Fibroblast of lung (primary cell): ENCODE measurements at regions not wholly inside any gene's neighbourhood (a gene's known extent, or its start where the extent isn't known, plus 50 kb on each side); places are given as distances from the start of the nearest gene placed in this dataset.
A peak's percentile ranks its signal among the peaks of the same experiment; 100 is the strongest.

Experiments
- DNase-seq, 2 donors: peaks; one replicate each; pipeline versions ENCODE4 v3.0.0 to v3.0.0-alpha.2; 2010; ENCODE audit warnings: low read depth in 2 of 2
- H2AFZ ChIP-seq: 2 replicates; pipeline ENCODE4 v1.5.1; 2012; ENCODE audit warnings: low read length, control low read depth, inconsistent platforms
- H3K27ac ChIP-seq: 2 replicates; pipeline ENCODE4 v1.5.1; 2011; ENCODE audit warnings: low read length, control low read depth; ENCODE audit not compliant: insufficient read depth
- H3K27me3 ChIP-seq: 2 replicates; pipeline ENCODE4 v1.5.1; 2011; ENCODE audit warnings: mild to moderate bottlenecking, low read length; ENCODE audit not compliant: control insufficient read depth, insufficient read depth
- H3K36me3 ChIP-seq: 2 replicates; pipeline ENCODE4 v1.5.1; 2011; ENCODE audit warnings: low read length; ENCODE audit not compliant: control insufficient read depth, insufficient read depth
- H3K4me1 ChIP-seq: 2 replicates; pipeline ENCODE4 v1.5.1; 2011; ENCODE audit warnings: low read length; ENCODE audit not compliant: control insufficient read depth, insufficient read depth; ENCODE audit errors: extremely low read depth
- H3K4me2 ChIP-seq: 2 replicates; pipeline ENCODE4 v1.5.1; 2011; ENCODE audit warnings: low read length, control low read depth; ENCODE audit not compliant: insufficient read depth; ENCODE audit errors: extremely low read depth
- H3K4me3 ChIP-seq, 4 experiments: fragments of 200-600 bp in 1 of 4; sonication (generic) in 1 of 4; replicated peaks in 1 of 4; 2 replicates each; pipeline ENCODE4 v1.5.1; 2011 to 2016; ENCODE audit warnings: low read length in 4 of 4, low read depth in 3 of 4, mild to moderate bottlenecking in 3 of 4, control low read depth in 2 of 4, inconsistent platforms in 1 of 4, mixed read lengths in 1 of 4; ENCODE audit not compliant: insufficient read depth in 1 of 4; ENCODE audit errors: control extremely low read depth in 1 of 4
- H3K79me2 ChIP-seq: 2 replicates; pipeline ENCODE4 v1.5.1; 2012; ENCODE audit warnings: mild to moderate bottlenecking, low read length, inconsistent platforms; ENCODE audit not compliant: control insufficient read depth, insufficient read depth
- H3K9ac ChIP-seq: 2 replicates; pipeline ENCODE4 v1.5.1; 2011; ENCODE audit warnings: mild to moderate bottlenecking, low read length, control low read depth; ENCODE audit not compliant: insufficient read depth
- H3K9me3 ChIP-seq: 2 replicates; pipeline ENCODE4 v1.5.1; 2012; ENCODE audit warnings: low read depth, low read length; ENCODE audit not compliant: control insufficient read depth, insufficient read depth
- H4K20me1 ChIP-seq: 2 replicates; pipeline ENCODE4 v1.5.1; 2011; ENCODE audit warnings: low read length; ENCODE audit not compliant: control insufficient read depth, insufficient read depth; ENCODE audit errors: extremely low read depth
- CTCF ChIP-seq, 2 donors: IDR thresholded peaks in 1 of 2; conservative IDR thresholded peaks in 1 of 2; 1 replicate in 1 of 2; 2 replicates in 1 of 2; pipeline ENCODE4 v1.5.1; 2011 to 2012; ENCODE audit warnings: low read length in 2 of 2, control low read depth in 1 of 2, inconsistent platforms in 1 of 2, low read depth in 1 of 2, mild to moderate bottlenecking in 1 of 2
- EZH2 ChIP-seq: IDR thresholded peaks from 2 replicates; pipeline ENCODE4 v1.5.1; 2012; ENCODE audit warnings: low read length, control low read depth, mild to moderate bottlenecking; ENCODE audit errors: missing control alignments

DNA sequence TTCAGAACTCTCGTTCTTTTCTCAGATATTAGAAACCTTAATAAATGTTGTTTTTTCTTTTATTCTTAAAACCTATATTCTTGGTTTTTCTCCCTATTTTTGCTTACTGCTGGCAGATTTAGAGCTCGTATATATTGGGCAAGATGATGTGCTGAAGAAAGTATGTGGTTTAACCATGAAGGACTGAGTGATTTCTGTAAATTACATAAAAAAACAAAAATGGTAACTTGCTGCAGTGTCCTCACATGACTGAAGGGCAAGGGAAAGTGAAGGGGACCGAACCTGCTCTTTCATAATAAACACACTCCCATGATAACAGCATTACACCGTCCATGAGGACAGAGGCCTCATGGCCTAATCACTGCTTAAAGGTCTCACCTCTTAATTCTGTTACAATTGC is 393.8 kb upstream of the ZNF608 start:
- no peaks in the 10 kb centered on the region for H3K4me1 ChIP-seq
- no peak overlapping the region for H2AFZ ChIP-seq
- TF ChIP-seq CTCF (conservative IDR thresholded peaks at IDR 0.05 in 1 of 2, IDR thresholded peaks at IDR 0.05 in 1 of 2; ENCODE audit: low read depth in 1 of 2, low read length in 2 of 2) (no peak), EZH2 (no peak)
- no peaks in the 10 kb centered on the region for H3K79me2 ChIP-seq
- no peaks in the 10 kb centered on the region for H4K20me1 ChIP-seq
- H3K36me3 ChIP-seq, result no peaks in the 10 kb centered on the region
- no peak overlapping the region for H3K9ac ChIP-seq
- H3K9me3 ChIP-seq, result no peaks in the 10 kb centered on the region
- H3K27me3 ChIP-seq, result no peaks in the 10 kb centered on the region
- no peak overlapping the region for H3K4me2 ChIP-seq
- peak in 1 of 2 donors; percentile 32 for DNase-seq
- H3K4me3 ChIP-seq, result no peak overlapping the region
- no peak overlapping the region for H3K27ac ChIP-seq

DNA sequence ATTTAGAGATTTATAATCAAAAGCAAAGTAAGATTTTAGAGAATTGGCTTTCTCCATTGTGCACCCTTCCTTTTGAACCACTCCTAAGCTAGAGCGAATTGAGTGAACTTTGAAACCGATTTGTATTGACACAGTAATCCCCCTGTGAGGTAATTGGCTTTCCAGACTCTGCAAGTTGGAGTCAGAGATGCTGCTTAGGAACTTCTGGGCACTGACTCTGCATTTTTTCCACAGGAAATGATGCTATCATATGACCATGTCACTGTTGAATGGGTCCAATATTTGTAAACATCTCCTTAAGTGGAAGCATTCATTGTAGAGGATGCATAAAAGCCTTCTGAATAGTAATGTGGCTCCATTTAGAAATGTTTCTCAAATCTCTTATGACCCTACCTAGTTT is 394.4 kb upstream of the ZNF608 start:
- H3K4me3 ChIP-seq, result no peak overlapping the region
- no peak overlapping the region for H3K4me2 ChIP-seq
- no peak overlapping the region for H3K27ac ChIP-seq
- no peaks in the 10 kb centered on the region for H3K79me2 ChIP-seq
- no peaks in the 10 kb centered on the region for H3K27me3 ChIP-seq
- no peaks in the 10 kb centered on the region for H3K9me3 ChIP-seq
- no peaks in the 10 kb centered on the region for H4K20me1 ChIP-seq
- no peak overlapping the region for H3K9ac ChIP-seq
- DNase-seq, result peak; percentile 81 to 84
- no peak for TF ChIP-seq EZH2
- no peak for TF ChIP-seq CTCF (conservative IDR thresholded peaks at IDR 0.05 in 1 of 2, IDR thresholded peaks at IDR 0.05 in 1 of 2; ENCODE audit: low read depth in 1 of 2, low read length in 2 of 2)
- H2AFZ ChIP-seq, result no peak overlapping the region
- H3K36me3 ChIP-seq, result no peaks in the 10 kb centered on the region
- H3K4me1 ChIP-seq, result no peaks in the 10 kb centered on the region

DNA sequence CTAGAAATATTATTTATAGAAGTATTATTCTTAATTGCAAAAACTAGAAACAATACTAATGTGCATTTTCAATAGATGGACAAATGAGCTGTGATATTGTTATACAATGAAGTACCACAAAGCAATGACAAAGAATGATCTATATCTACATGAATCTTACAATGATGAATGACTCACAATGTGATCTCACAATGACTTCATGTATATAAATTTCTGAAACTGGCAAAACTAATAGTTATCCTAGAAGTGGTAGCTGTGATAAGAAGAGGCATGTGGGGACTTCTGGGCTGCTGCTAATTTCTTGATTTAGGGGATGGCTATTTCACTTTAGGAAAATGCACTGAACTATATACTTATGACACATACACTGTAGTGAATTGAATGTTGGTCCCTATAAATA is 396.0 kb upstream of the ZNF608 start:
- Histone ChIP-seq H3K9me3 (no peaks in the 10 kb centered on the region), H2AFZ (no peak overlapping the region), H3K9ac (no peak overlapping the region), H3K4me1 (no peaks in the 10 kb centered on the region), H4K20me1 (no peaks in the 10 kb centered on the region), H3K4me2 (no peak overlapping the region), H3K36me3 (no peaks in the 10 kb centered on the region), H3K27ac (no peak overlapping the region), H3K27me3 (no peaks in the 10 kb centered on the region), H3K79me2 (no peaks in the 10 kb centered on the region), H3K4me3 (no peak overlapping the region)
- DNase-seq, result peak in 1 of 2 donors; percentile 55
- no peak for TF ChIP-seq EZH2
- TF ChIP-seq CTCF (conservative IDR thresholded peaks at IDR 0.05 in 1 of 2, IDR thresholded peaks at IDR 0.05 in 1 of 2; ENCODE audit: low read depth in 1 of 2, low read length in 2 of 2), result no peak
